ENCODE measurements at regions not wholly inside any gene's neighbourhood (a gene's known extent, or its start where the extent isn't known, plus 50 kb on each side); places are given as distances from the start of the nearest gene placed in this dataset.

DNA sequence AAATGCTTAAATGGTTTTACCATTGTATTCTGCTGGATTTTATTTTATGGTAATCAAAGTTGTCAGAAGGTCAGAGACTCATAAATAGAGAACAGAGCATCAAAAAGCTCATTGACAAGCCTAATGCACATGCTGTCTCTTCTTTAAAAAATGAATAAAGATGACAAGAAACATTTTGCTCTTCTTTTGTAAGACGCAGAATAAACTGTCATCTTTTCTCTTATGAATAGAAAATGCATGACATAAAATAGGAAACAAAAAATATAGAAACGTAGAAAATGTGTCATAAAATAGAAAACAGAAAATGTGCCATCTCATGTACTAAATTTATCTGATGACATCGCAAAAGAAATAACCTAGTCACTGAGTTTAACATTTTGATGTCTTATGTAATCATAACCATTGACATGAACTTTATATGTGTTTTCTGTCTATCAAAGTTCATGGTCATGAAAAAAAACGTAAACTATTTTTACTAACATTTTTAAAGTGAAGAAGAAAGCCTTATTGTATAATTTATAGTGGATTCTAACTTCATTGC, 484.1 kb downstream of the TRIML1 start:
- H3K9me3 ChIP-seq (ENCODE audit: control insufficient read depth, insufficient read depth, low read length), result no peaks in the 10 kb centered on the region
- no peak overlapping the region for H3K9ac ChIP-seq (ENCODE audit: low read depth, low read length)
- no peak overlapping the region for H4K91ac ChIP-seq (ENCODE audit: insufficient read depth, low read depth, low read length)
- WGBS, 2 experiments (ENCODE audit: extremely low coverage in 2 of 2, insufficient read length in 1 of 2), result no CpG with 5 or more reads among the region's 4 CpGs
- ChIA-PET CTCF (interaction anchor here (0.6 to 0.7 kb wide), 2 partner anchors 13 to 70 kb away, joined by 3 read pairs; no protein-coding TSS in a partner anchor), POLR2A (ENCODE audit: unreplicated experiment) (no interaction called here)
- H2AK5ac ChIP-seq (ENCODE audit: low read depth, low read length), result no peak overlapping the region
- H3K18ac ChIP-seq (ENCODE audit: low read depth, low read length), result no peak overlapping the region
- H3K27me3 ChIP-seq (ENCODE audit: control insufficient read depth, insufficient read depth, low read length), result no peaks in the 10 kb centered on the region
- no peaks in the 10 kb centered on the region; the same call in 1 of the 2 replicates for H3K4me1 ChIP-seq (ENCODE audit: control insufficient read depth, insufficient read depth, low read length)
- no peak overlapping the region for H2AK9ac ChIP-seq (replicated peaks; ENCODE audit: low read depth, low read length, poor library complexity)
- no peaks in the 10 kb centered on the region for H3K79me1 ChIP-seq (ENCODE audit: low read depth in 1 of 2, low read length in 2 of 2)
- no peaks in the 10 kb centered on the region for H3K36me3 ChIP-seq (ENCODE audit: control insufficient read depth, insufficient read depth, low read length)
- H3K4ac ChIP-seq (ENCODE audit: low read depth, low read length), result no peak overlapping the region
- no peak for ATAC-seq (ENCODE audit: low read depth)
- H3K27ac ChIP-seq (ENCODE audit: insufficient read depth, low read length), result no peak overlapping the region
- H2BK15ac ChIP-seq (ENCODE audit: low read depth, low read length), result no peak overlapping the region
- no peak overlapping the region for H3K4me3 ChIP-seq (ENCODE audit: insufficient read depth, low read depth, low read length)
- H3K56ac ChIP-seq (ENCODE audit: extremely low read depth, insufficient read depth, low read length), result no peak overlapping the region
- DNase-seq, result no peak
- H4K20me1 ChIP-seq (ENCODE audit: insufficient read depth, low read length), result no peaks in the 10 kb centered on the region
- H3K23ac ChIP-seq (ENCODE audit: low read depth, low read length), result no peak overlapping the region
- no TSS peak for BruUV-seq (replicated peaks)
- H2BK5ac ChIP-seq (ENCODE audit: low read depth, low read length, poor library complexity, severe bottlenecking), result no peak overlapping the region
- H4K8ac ChIP-seq (ENCODE audit: low read depth in 2 of 2, low read length in 2 of 2), result no peak overlapping the region
- H2BK20ac ChIP-seq (ENCODE audit: low read depth, low read length), result no peak overlapping the region
- intact Hi-C loops (cut with micrococcal nuclease) (loop anchor here (10.0 kb wide), 1 partner anchor 581 kb away; no protein-coding TSS in a partner anchor), in situ Hi-C loops (cut with MboI; ENCODE audit: low sequenced_read_pairs) (no loop called here), dilution Hi-C loops (cut with HindIII; ENCODE audit: low sequenced_read_pairs, unreplicated experiment) (no loop called here)
- no peaks in the 10 kb centered on the region for H3K9me1 ChIP-seq (ENCODE audit: insufficient read depth, low read length)
- H3K4me2 ChIP-seq (ENCODE audit: low read depth, low read length), result no peak overlapping the region
- TF ChIP-seq MXI1 (IDR thresholded peaks at IDR 0.05; ENCODE audit: borderline replicate concordance, low read depth, low read length) (no peak), RCOR1 (IDR thresholded peaks at IDR 0.05; ENCODE audit: insufficient replicate concordance, low read length) (no peak), BHLHE40 (IDR thresholded peaks at IDR 0.05; ENCODE audit: low read depth, low read length) (no peak), POLR2A (IDR thresholded peaks at IDR 0.05; ENCODE audit: low read depth, low read length) (no peak), CEBPB (IDR thresholded peaks at IDR 0.05; ENCODE audit: low read depth, low read length) (no peak), MAZ (IDR thresholded peaks at IDR 0.05; ENCODE audit: borderline replicate concordance, low read depth, low read length) (no peak), NFE2L2 (IDR thresholded peaks at IDR 0.05; ENCODE audit: low read depth, low read length) (no peak), SMC3 (IDR thresholded peaks at IDR 0.05; ENCODE audit: low read depth, low read length) (no peak), MAFK (IDR thresholded peaks at IDR 0.05; ENCODE audit: low read depth, low read length) (no peak), RAD21 (IDR thresholded peaks at IDR 0.05; ENCODE audit: low read length) (no peak), CHD1 (IDR thresholded peaks at IDR 0.05; ENCODE audit: low read depth, low read length) (no peak), FOS (IDR thresholded peaks at IDR 0.05; ENCODE audit: low read depth, low read length) (no peak), RFX5 (IDR thresholded peaks at IDR 0.05; ENCODE audit: low read depth, low read length) (no peak)
- TF ChIP-seq, protein P1, sequence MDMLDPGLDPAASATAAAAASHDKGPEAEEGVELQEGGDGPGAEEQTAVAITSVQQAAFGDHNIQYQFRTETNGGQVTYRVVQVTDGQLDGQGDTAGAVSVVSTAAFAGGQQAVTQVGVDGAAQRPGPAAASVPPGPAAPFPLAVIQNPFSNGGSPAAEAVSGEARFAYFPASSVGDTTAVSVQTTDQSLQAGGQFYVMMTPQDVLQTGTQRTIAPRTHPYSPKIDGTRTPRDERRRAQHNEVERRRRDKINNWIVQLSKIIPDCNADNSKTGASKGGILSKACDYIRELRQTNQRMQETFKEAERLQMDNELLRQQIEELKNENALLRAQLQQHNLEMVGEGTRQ (IDR thresholded peaks at IDR 0.05; ENCODE audit: low read depth, low read length), result no peak
- TF ChIP-seq, protein P2, sequence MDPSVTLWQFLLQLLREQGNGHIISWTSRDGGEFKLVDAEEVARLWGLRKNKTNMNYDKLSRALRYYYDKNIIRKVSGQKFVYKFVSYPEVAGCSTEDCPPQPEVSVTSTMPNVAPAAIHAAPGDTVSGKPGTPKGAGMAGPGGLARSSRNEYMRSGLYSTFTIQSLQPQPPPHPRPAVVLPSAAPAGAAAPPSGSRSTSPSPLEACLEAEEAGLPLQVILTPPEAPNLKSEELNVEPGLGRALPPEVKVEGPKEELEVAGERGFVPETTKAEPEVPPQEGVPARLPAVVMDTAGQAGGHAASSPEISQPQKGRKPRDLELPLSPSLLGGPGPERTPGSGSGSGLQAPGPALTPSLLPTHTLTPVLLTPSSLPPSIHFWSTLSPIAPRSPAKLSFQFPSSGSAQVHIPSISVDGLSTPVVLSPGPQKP (IDR thresholded peaks at IDR 0.05; ENCODE audit: borderline replicate concordance, low read depth, low read length), result no peak
- TF ChIP-seq, protein P3, sequence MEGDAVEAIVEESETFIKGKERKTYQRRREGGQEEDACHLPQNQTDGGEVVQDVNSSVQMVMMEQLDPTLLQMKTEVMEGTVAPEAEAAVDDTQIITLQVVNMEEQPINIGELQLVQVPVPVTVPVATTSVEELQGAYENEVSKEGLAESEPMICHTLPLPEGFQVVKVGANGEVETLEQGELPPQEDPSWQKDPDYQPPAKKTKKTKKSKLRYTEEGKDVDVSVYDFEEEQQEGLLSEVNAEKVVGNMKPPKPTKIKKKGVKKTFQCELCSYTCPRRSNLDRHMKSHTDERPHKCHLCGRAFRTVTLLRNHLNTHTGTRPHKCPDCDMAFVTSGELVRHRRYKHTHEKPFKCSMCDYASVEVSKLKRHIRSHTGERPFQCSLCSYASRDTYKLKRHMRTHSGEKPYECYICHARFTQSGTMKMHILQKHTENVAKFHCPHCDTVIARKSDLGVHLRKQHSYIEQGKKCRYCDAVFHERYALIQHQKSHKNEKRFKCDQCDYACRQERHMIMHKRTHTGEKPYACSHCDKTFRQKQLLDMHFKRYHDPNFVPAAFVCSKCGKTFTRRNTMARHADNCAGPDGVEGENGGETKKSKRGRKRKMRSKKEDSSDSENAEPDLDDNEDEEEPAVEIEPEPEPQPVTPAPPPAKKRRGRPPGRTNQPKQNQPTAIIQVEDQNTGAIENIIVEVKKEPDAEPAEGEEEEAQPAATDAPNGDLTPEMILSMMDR (conservative IDR thresholded peaks at IDR 0.05; ENCODE audit: low read depth, low read length), result no peak
- H2BK120ac ChIP-seq (ENCODE audit: low read depth, low read length), result no peak overlapping the region
- H4K5ac ChIP-seq (ENCODE audit: low read depth, low read length), result no peak overlapping the region
- no peak overlapping the region for H2AFZ ChIP-seq (replicated peaks; ENCODE audit: low read length, poor library complexity)
- H3K14ac ChIP-seq (replicated peaks; ENCODE audit: low read depth, low read length), result no peak overlapping the region

Measured in IMR-90 (cell line).